GM13977 (cell line): ENCODE measurements at regions not wholly inside any gene's neighbourhood (a gene's known extent, or its start where the extent isn't known, plus 50 kb on each side); places are given as distances from the start of the nearest gene placed in this dataset.

Experiments
- DNase-seq: peaks from one replicate; pipeline ENCODE4 v3.0.0; 2012; ENCODE audit warnings: low spot score
- in situ Hi-C: fragments of 300-500 bp; cut with MboI; formaldehyde crosslinking; loops from one replicate; pipeline ENCODE4 v1.12.0; 2022; ENCODE audit warnings: low sequenced_read_pairs, low pct_unique_long_range_greater_than_20kb, mixed read lengths, inconsistent platforms; ENCODE audit not compliant: unreplicated experiment
- TF ChIP-seq, protein P1 (sequence below): IDR thresholded peaks from 2 replicates; pipeline ENCODE4 v1.5.1; 2012; ENCODE audit warnings: mild to moderate bottlenecking, control low read depth; ENCODE audit not compliant: insufficient read depth; ENCODE audit errors: extremely low read depth, missing control alignments

DNA sequence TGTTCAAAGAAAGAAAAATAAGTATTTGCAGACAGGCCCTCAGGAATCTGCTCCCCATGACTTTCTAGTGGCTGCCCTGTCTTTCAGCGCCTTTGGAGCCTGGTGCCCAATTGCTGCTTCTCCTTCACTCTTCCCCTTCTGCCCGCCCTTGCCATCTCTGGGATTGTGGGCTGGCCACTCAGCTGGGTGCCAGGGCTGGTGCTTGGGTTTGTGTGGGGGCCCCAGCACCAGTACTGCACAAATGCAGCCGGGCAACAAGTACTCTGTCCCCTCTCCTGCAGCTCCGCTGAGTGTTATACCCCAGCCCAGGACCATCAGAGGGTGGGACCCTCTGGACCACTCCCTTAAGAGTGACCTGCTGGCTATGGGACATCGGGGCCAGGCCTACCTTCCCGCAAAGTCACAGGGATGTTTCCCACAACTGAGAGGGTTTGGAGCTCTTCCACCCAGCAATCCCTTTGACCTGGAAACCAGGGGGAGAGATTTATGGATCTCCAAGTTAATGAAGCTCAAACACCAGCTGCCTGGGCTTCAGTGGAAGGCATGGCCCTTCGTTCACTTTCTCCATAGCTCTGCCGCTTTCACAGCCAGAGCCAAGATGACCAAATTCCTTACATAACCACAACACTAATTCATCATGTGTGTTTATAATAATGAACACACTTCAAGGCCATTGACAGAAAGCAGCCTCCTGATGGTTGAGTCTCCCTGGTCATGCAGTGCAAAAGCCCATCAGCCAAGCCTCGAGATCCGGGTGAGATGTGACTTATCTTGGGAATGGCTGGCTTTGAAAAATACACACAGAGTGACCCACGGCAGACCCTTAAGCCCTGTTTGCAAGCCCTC, 313.9 kb upstream of the ZNF32 start:
- in situ Hi-C loops: no loop called here

DNA sequence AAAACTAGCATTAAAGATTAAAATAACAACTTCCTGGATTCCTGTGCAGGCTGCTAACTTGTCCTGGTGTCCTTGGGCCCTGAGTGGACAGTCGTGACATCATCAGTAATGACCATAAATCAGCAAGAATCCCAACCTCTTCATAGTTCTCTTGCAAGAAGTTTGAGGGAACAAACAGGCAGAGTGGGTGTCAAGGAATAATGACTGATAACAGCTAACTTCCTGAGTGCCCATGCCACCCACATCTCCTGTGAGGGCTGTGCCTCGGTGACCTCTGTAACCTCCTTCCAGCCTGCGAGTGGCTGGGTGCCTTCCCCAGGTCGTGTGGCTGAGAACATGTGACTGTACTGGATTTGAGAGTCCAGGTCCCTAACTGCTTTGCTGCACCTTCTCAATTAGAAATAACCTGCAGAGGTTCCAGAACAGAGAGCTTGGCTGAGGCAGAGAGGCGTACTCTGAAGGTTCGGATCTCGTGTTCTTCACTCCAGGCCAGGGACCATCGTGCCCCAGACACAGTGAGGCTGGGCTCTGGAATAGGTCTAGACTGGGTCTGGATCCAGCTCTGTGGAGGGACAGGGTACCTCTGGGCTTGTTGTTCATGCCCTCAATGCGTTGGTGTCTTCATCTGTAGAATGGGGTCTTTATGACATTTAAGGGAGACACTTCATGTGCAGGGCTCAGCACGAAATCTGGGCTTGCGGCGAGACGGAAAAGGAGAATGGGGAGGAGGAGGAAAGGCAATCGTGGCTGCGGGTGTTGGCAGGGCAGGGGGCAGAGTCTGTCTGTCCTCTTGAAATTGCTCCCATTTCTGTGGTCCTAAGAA, 313.1 kb upstream of the ZNF32 start:
- no peak for DNase-seq
- TF ChIP-seq, protein P1, sequence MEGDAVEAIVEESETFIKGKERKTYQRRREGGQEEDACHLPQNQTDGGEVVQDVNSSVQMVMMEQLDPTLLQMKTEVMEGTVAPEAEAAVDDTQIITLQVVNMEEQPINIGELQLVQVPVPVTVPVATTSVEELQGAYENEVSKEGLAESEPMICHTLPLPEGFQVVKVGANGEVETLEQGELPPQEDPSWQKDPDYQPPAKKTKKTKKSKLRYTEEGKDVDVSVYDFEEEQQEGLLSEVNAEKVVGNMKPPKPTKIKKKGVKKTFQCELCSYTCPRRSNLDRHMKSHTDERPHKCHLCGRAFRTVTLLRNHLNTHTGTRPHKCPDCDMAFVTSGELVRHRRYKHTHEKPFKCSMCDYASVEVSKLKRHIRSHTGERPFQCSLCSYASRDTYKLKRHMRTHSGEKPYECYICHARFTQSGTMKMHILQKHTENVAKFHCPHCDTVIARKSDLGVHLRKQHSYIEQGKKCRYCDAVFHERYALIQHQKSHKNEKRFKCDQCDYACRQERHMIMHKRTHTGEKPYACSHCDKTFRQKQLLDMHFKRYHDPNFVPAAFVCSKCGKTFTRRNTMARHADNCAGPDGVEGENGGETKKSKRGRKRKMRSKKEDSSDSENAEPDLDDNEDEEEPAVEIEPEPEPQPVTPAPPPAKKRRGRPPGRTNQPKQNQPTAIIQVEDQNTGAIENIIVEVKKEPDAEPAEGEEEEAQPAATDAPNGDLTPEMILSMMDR: no peak
- in situ Hi-C loops: no loop called here

More for the DNA sequence above, 313.9 kb upstream of the ZNF32 start:
- DNase-seq: no peak
- TF ChIP-seq, protein P1: no peak

DNA sequence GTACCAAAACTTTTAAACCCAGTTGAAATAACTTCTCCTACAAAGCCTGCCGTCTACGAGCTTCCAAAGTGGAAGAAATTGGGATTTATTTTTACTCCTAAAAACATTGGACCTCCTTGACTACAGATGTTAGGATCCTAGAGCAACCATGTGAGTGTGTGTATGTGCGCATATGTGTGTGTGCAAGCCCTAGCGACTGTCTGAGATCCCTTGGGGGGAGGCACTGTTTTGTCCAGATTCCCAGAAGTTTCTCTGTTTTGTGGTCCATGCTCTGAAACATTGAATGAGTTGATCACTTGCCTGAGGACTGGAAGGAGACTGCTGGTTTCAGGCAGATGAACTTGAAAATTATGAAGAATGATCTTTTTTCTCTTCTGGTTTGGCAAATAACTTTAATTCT, 312.3 kb upstream of the ZNF32 start:
- in situ Hi-C loops: no loop called here
- TF ChIP-seq, protein P1: no peak
- DNase-seq: no peak

DNA sequence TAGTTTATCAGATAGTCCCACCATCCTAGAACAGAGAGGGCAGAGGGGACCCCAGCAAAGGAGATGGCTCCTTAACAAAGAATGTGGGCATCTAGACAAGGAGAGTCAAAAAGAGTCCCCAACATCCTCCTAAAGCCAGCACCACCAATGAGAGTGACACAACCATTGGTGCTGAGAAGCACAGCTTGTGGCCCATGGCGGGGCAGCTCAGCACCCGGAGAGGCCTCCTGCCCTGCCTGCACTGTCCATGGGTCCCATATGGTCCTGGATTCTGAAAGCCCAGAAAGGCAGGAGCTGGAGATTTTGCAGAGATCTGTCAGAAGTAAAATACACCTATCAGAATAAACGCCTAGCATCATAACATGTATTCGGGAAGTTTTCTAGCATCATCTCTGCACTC, 311.8 kb upstream of the ZNF32 start:
- TF ChIP-seq, protein P1: no peak
- DNase-seq: no peak
- in situ Hi-C loops: no loop called here

DNA sequence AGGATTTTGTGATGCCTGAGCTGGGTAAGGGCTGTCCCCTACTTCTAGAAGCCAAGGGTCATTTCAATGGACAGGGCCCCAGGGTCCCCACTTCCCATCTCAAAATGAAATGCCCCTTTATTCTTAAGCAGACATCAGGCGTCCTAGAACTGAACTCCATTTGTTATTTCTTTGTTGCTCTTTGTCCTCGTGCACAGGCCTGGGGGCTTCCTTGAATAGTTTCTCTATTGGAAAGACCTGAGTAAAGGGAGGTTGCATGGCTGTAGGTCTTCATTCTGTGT, 311.4 kb upstream of the ZNF32 start:
- in situ Hi-C loops: no loop called here
- TF ChIP-seq, protein P1: no peak
- DNase-seq: no peak

DNA sequence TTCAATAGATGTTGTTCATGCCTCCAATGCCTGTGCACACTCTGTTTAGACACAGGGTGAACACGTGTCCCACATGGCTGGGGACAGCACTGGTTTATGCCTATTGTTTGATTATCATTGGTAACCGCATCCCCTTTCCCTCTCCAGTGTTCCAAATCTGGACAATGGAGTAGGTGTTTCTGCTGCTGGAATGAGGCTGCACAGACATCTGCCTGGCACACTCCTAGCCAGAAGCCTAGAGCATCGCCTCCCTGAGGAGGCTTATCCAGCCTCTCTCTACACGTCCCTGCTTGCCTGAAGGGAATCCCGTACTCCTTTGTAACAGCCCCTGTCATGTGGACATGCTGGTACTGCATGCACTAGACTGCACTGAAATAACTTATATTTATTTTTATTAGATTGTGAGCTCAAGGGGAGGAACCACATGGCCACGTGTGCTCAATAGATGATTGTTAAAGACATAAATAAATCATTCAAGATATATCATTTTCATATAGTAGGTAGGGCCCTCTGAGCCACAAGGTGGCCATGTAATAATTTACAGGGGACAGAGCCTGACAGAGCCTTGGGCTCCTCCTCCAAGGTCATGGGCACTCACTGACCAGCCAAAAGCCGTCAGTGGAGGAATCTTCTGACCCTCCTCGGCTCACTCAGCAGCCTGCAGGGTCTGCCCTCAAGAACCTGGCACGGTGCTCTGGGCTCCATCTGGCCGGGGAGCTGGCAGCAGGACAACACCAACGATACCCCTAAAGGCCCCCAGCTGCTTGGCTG, 310.9 kb upstream of the ZNF32 start:
- DNase-seq: no peak
- in situ Hi-C loops: no loop called here
- TF ChIP-seq, protein P1: no peak
